Keratinocyte (primary cell): ENCODE measurements at regions not wholly inside any gene's neighbourhood (a gene's known extent, or its start where the extent isn't known, plus 50 kb on each side); places are given as distances from the start of the nearest gene placed in this dataset.

Experiments used
- DNase-seq: peaks from one replicate; pipeline ENCODE4 v3.0.0-alpha.2; 2011; ENCODE audit warnings: low read depth, missing footprints, low spot score
- FAIRE-seq: peaks from 2 replicates; lab custom pipeline; 2011; peaks lifted over from hg19 to GRCh38; lab: Jason Lieb, UNC
- H2AFZ ChIP-seq: 2 replicates; pipeline ENCODE4 v1.6.0; 2012; ENCODE audit warnings: low read length, control low read depth, inconsistent platforms; ENCODE audit not compliant: control insufficient read depth
- H3K27ac ChIP-seq: 2 replicates; pipeline ENCODE4 v1.5.1; 2011; ENCODE audit warnings: low read length; ENCODE audit not compliant: control insufficient read depth, insufficient read depth
- H3K27me3 ChIP-seq: 3 replicates; pipeline ENCODE4 v1.6.0; 2011; ENCODE audit warnings: low read length; ENCODE audit not compliant: control insufficient read depth, insufficient read depth; ENCODE audit errors: extremely low read depth
- H3K36me3 ChIP-seq, 2 experiments: 2 replicates in 1 of 2; 3 replicates in 1 of 2; pipeline ENCODE4 v1.5.1; 2011; ENCODE audit warnings: low read length in 2 of 2, mild to moderate bottlenecking in 1 of 2; ENCODE audit not compliant: control insufficient read depth in 2 of 2, insufficient read depth in 2 of 2; ENCODE audit errors: extremely low read depth in 1 of 2
- H3K4me1 ChIP-seq: 3 replicates; pipeline ENCODE4 v1.5.1; 2011; ENCODE audit warnings: low read length; ENCODE audit not compliant: control insufficient read depth, insufficient read depth; ENCODE audit errors: extremely low read depth
- H3K4me2 ChIP-seq: 3 replicates; pipeline ENCODE4 v1.6.0; 2011; ENCODE audit warnings: low read depth, low read length; ENCODE audit not compliant: control insufficient read depth, insufficient read depth; ENCODE audit errors: extremely low read depth
- H3K4me3 ChIP-seq, 3 experiments: fragments of 200-600 bp in 1 of 3; sonication (generic) in 1 of 3; 2 replicates in 2 of 3; 3 replicates in 1 of 3; pipeline ENCODE4 v1.5.1; 2011 to 2016; ENCODE audit warnings: low read length in 3 of 3, mild to moderate bottlenecking in 3 of 3, control low read depth in 2 of 3, inconsistent platforms in 1 of 3, low read depth in 1 of 3, mixed read lengths in 1 of 3, mixed run types in 1 of 3, moderate library complexity in 1 of 3; ENCODE audit not compliant: control insufficient read depth in 2 of 3, insufficient read depth in 2 of 3; ENCODE audit errors: extremely low read depth in 1 of 3
- H3K79me2 ChIP-seq: 2 replicates; pipeline ENCODE4 v1.6.0; 2012; ENCODE audit warnings: low read length; ENCODE audit not compliant: control insufficient read depth, insufficient read depth
- H3K9ac ChIP-seq: 3 replicates; pipeline ENCODE4 v1.6.0; 2011; ENCODE audit warnings: low read length; ENCODE audit not compliant: control insufficient read depth, insufficient read depth; ENCODE audit errors: extremely low read depth
- H3K9me1 ChIP-seq: 3 replicates; pipeline ENCODE4 v1.6.0; 2011; ENCODE audit warnings: low read length; ENCODE audit not compliant: control insufficient read depth, insufficient read depth; ENCODE audit errors: extremely low read depth
- H3K9me3 ChIP-seq: 2 replicates; pipeline ENCODE4 v1.5.1; 2012; ENCODE audit warnings: low read depth, low read length; ENCODE audit not compliant: control insufficient read depth
- H4K20me1 ChIP-seq: 3 replicates; pipeline ENCODE4 v1.6.0; 2011; ENCODE audit warnings: low read length; ENCODE audit not compliant: control insufficient read depth, insufficient read depth; ENCODE audit errors: extremely low read depth
- CTCF ChIP-seq, 3 experiments: IDR thresholded peaks in 1 of 3; conservative IDR thresholded peaks in 1 of 3; optimal IDR thresholded peaks in 1 of 3; 2 replicates in 2 of 3; 3 replicates in 1 of 3; pipeline versions ENCODE3 to v1.5.1; 2011; ENCODE audit warnings: low read length in 3 of 3, mild to moderate bottlenecking in 3 of 3, moderate library complexity in 2 of 3, control low read depth in 1 of 3, inconsistent platforms in 1 of 3; ENCODE audit not compliant: insufficient read depth in 2 of 3; ENCODE audit errors: extremely low read depth in 1 of 3
- EZH2 ChIP-seq: IDR thresholded peaks from one replicate; pipeline ENCODE4 v1.6.1; 2012; ENCODE audit warnings: inconsistent platforms, mild to moderate bottlenecking, low read length, moderate library complexity
- dilution Hi-C: fragments of 300-500 bp; cut with MboI; formaldehyde crosslinking; loops from one replicate; pipeline ENCODE4 v1.7.0; 2020; ENCODE audit warnings: low sequenced_read_pairs; ENCODE audit not compliant: extremely low pct_ligation_motif_present

- Histone ChIP-seq H4K20me1 (no peaks in the 10 kb centered on the region), H3K9me1 (no peaks in the 10 kb centered on the region), H3K4me3 (no peak overlapping the region), H3K4me2 (no peak overlapping the region), H3K79me2 (no peaks in the 10 kb centered on the region), H3K27ac (no peak overlapping the region), H2AFZ (no peak overlapping the region), H3K4me1 (no peaks in the 10 kb centered on the region), H3K36me3 (no peaks in the 10 kb centered on the region), H3K9ac (no peak overlapping the region), H3K9me3 (no peaks in the 10 kb centered on the region), H3K27me3 (no peaks in the 10 kb centered on the region)
- DNase-seq (no peak), FAIRE-seq (no peak)
- dilution Hi-C loops: no loop called here
- TF ChIP-seq EZH2 (no peak), CTCF (optimal IDR thresholded peaks at IDR 0.05 in 1 of 3, IDR thresholded peaks at IDR 0.05 in 1 of 3, conservative IDR thresholded peaks at IDR 0.05 in 1 of 3; ENCODE audit: extremely low read depth in 1 of 3, insufficient read depth in 2 of 3, low read length in 3 of 3) (no peak)
These were observed 776.1 kb upstream of the COX7C start for GRCh38 chr5:85841653-85842052.

- Histone ChIP-seq H3K79me2 (no peaks in the 10 kb centered on the region), H3K9ac (no peak overlapping the region), H3K4me1 (no peaks in the 10 kb centered on the region), H3K27ac (no peak overlapping the region), H3K27me3 (no peaks in the 10 kb centered on the region), H4K20me1 (no peaks in the 10 kb centered on the region), H2AFZ (no peak overlapping the region), H3K36me3 (no peaks in the 10 kb centered on the region), H3K4me3 (no peak overlapping the region), H3K4me2 (no peak overlapping the region), H3K9me1 (no peaks in the 10 kb centered on the region), H3K9me3 (no peaks in the 10 kb centered on the region)
- FAIRE-seq (no peak), DNase-seq (no peak)
- dilution Hi-C loops: no loop called here
- no peak for TF ChIP-seq CTCF (optimal IDR thresholded peaks at IDR 0.05 in 1 of 3, IDR thresholded peaks at IDR 0.05 in 1 of 3, conservative IDR thresholded peaks at IDR 0.05 in 1 of 3; ENCODE audit: extremely low read depth in 1 of 3, insufficient read depth in 2 of 3, low read length in 3 of 3)
- no peak for TF ChIP-seq EZH2
These were observed 774.2 kb upstream of the COX7C start for GRCh38 chr5:85843535-85843934.
